ENCODE measurements at regions not wholly inside any gene's neighbourhood (a gene's known extent, or its start where the extent isn't known, plus 50 kb on each side); places are given as distances from the start of the nearest gene placed in this dataset.
"Not testable (repeated sequence)": the region's sequence is repeated elsewhere in the genome, so short reads cannot be mapped to it uniquely, and the experiment has no call there.

DNA sequence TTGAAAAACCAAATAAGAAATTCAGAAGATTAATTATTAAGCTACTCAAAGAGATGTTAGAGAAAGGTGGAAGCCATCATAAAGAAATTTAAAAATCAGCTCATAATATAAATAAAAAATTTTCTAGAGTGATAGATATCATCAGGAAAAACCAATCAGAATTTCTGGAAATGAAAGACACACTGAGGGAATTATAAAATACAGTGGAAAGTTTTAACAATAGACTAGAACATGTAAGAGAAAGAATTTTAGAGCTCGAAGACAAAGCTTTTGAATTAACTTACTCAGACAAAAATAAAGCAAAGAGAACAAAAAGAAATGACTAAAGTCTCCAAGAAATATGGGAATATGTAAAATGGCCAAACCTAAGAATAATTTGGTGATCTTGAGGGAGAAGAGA, 1926.9 kb upstream of the RAG2 start:
- H3K4me3 ChIP-seq (replicated peaks in 1 of 3; ENCODE audit: low read depth in 2 of 3, low read length in 3 of 3) = no peak overlapping the region
- intact Hi-C loops (cut with micrococcal nuclease) = no loop called here
- H3K27ac Mint-ChIP-seq = no peak overlapping the region
- H3K4me3 Mint-ChIP-seq = no peak overlapping the region
- no peaks in the 10 kb centered on the region for H3K4me1 Mint-ChIP-seq
- peaks cover 2 to 8% (median 4%) of the 10 kb centered on the region in 7 donors for H3K9me3 Mint-ChIP-seq
- no CpG with 5 or more reads among the region's 1 CpG for WGBS (ENCODE audit: insufficient coverage)
- no peak overlapping the region for H3K27ac ChIP-seq (ENCODE audit: low read depth in 1 of 2, low read length in 2 of 2)
- H3K27me3 Mint-ChIP-seq (ENCODE audit: low read depth in 3 of 3) = no peaks in the 10 kb centered on the region
- no peaks in the 10 kb centered on the region for H3K27me3 ChIP-seq (ENCODE audit: control insufficient read depth in 2 of 2, insufficient read depth in 2 of 2, low read length in 2 of 2)
- H3K9me3 ChIP-seq (replicated peaks in 1 of 2; ENCODE audit: control insufficient read depth in 1 of 2, insufficient read depth in 1 of 2, low read length in 2 of 2) = peaks cover 11 to 14% of the 10 kb centered on the region in 2 donors
- no peaks in the 10 kb centered on the region for H3K36me3 ChIP-seq (replicated peaks in 1 of 2; ENCODE audit: control insufficient read depth in 1 of 2, insufficient read depth in 2 of 2, low read length in 2 of 2)
- H2AFZ ChIP-seq (ENCODE audit: insufficient read depth, low read depth, low read length, poor library complexity, severe bottlenecking) = no peak overlapping the region
- TF ChIP-seq, protein P1, sequence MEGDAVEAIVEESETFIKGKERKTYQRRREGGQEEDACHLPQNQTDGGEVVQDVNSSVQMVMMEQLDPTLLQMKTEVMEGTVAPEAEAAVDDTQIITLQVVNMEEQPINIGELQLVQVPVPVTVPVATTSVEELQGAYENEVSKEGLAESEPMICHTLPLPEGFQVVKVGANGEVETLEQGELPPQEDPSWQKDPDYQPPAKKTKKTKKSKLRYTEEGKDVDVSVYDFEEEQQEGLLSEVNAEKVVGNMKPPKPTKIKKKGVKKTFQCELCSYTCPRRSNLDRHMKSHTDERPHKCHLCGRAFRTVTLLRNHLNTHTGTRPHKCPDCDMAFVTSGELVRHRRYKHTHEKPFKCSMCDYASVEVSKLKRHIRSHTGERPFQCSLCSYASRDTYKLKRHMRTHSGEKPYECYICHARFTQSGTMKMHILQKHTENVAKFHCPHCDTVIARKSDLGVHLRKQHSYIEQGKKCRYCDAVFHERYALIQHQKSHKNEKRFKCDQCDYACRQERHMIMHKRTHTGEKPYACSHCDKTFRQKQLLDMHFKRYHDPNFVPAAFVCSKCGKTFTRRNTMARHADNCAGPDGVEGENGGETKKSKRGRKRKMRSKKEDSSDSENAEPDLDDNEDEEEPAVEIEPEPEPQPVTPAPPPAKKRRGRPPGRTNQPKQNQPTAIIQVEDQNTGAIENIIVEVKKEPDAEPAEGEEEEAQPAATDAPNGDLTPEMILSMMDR (IDR thresholded peaks at IDR 0.05) = no peak
- no peaks in the 10 kb centered on the region for H3K79me2 ChIP-seq (ENCODE audit: insufficient read depth, low read length)
- H3K4me1 ChIP-seq (ENCODE audit: control insufficient read depth in 1 of 2, insufficient read depth in 2 of 2, low read length in 2 of 2) = no peaks in the 10 kb centered on the region
- no peak for DNase-seq
- H3K4me2 ChIP-seq (replicated peaks; ENCODE audit: extremely low read depth, low read length, poor library complexity, severe bottlenecking) = no peak overlapping the region
- H3K36me3 Mint-ChIP-seq = no peaks in the 10 kb centered on the region
- no peaks in the 10 kb centered on the region for H4K20me1 ChIP-seq (ENCODE audit: insufficient read depth, low read length)
- no peak overlapping the region for H3K9ac ChIP-seq (ENCODE audit: insufficient read depth, low read length, poor library complexity, severe bottlenecking)

DNA sequence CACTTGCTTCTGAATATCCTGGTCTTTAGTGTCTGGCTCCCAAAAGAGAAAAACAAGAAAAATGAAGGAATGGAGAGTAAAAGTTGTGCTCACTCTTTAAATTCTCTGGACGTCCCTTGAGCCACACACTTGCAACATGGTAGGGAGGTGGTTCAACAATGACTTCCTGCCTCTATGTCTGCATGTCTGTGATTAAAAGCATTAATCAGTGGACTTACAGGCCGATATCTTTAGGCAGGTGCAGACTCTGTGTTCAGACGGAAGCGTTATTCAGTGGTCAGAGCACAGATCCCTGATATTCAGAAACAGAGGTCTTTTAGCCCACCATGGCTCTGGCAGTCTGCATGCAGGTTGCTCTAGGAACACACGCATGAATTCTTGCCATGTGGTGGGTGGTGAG, 1920.0 kb upstream of the RAG2 start:
- Histone ChIP-seq H3K4me1 (ENCODE audit: control insufficient read depth in 1 of 2, insufficient read depth in 2 of 2, low read length in 2 of 2) (no peaks in the 10 kb centered on the region), H2AFZ (ENCODE audit: insufficient read depth, low read depth, low read length, poor library complexity, severe bottlenecking) (no peak overlapping the region), H3K27ac (ENCODE audit: low read depth in 1 of 2, low read length in 2 of 2) (no peak overlapping the region), H3K4me2 (replicated peaks; ENCODE audit: extremely low read depth, low read length, poor library complexity, severe bottlenecking) (no peak overlapping the region), H4K20me1 (ENCODE audit: insufficient read depth, low read length) (no peaks in the 10 kb centered on the region), H3K79me2 (ENCODE audit: insufficient read depth, low read length) (no peaks in the 10 kb centered on the region), H3K27me3 (ENCODE audit: control insufficient read depth in 2 of 2, insufficient read depth in 2 of 2, low read length in 2 of 2) (no peaks in the 10 kb centered on the region), H3K4me3 (replicated peaks in 1 of 3; ENCODE audit: low read depth in 2 of 3, low read length in 3 of 3) (no peak overlapping the region), H3K9me3 (replicated peaks in 1 of 2; ENCODE audit: control insufficient read depth in 1 of 2, insufficient read depth in 1 of 2, low read length in 2 of 2) (peaks cover 3% of the 10 kb centered on the region in 2 donors), H3K36me3 (replicated peaks in 1 of 2; ENCODE audit: control insufficient read depth in 1 of 2, insufficient read depth in 2 of 2, low read length in 2 of 2) (no peaks in the 10 kb centered on the region), H3K9ac (ENCODE audit: insufficient read depth, low read length, poor library complexity, severe bottlenecking) (no peak overlapping the region)
- no peaks in the 10 kb centered on the region for H3K4me1 Mint-ChIP-seq
- no peak for DNase-seq
- TF ChIP-seq, protein P1 (IDR thresholded peaks at IDR 0.05) = no peak
- H3K9me3 Mint-ChIP-seq = peaks cover 0 to 4% (median 2%) of the 10 kb centered on the region in 7 donors
- no peak overlapping the region for H3K27ac Mint-ChIP-seq
- no peaks in the 10 kb centered on the region for H3K27me3 Mint-ChIP-seq (ENCODE audit: low read depth in 3 of 3)
- H3K4me3 Mint-ChIP-seq = no peak overlapping the region
- 100% methylated on average over 4 of the region's 5 CpGs for WGBS (ENCODE audit: insufficient coverage)
- intact Hi-C loops (cut with micrococcal nuclease) = no loop called here
- H3K36me3 Mint-ChIP-seq = no peaks in the 10 kb centered on the region

GRCh38 chr11:38512830-38513229, 1914.8 kb upstream of the RAG2 start:
- H3K4me1 ChIP-seq (ENCODE audit: control insufficient read depth in 1 of 2, insufficient read depth in 2 of 2, low read length in 2 of 2); H4K20me1 ChIP-seq (ENCODE audit: insufficient read depth, low read length); H3K9me3 Mint-ChIP-seq; H3K4me1 Mint-ChIP-seq; H3K9ac ChIP-seq (ENCODE audit: insufficient read depth, low read length, poor library complexity, severe bottlenecking); H3K36me3 ChIP-seq (replicated peaks in 1 of 2; ENCODE audit: control insufficient read depth in 1 of 2, insufficient read depth in 2 of 2, low read length in 2 of 2); H3K36me3 Mint-ChIP-seq; DNase-seq; H3K79me2 ChIP-seq (ENCODE audit: insufficient read depth, low read length); H3K4me3 ChIP-seq (replicated peaks in 1 of 3; ENCODE audit: low read depth in 2 of 3, low read length in 3 of 3); H2AFZ ChIP-seq (ENCODE audit: insufficient read depth, low read depth, low read length, poor library complexity, severe bottlenecking); H3K4me3 Mint-ChIP-seq; H3K27ac ChIP-seq (ENCODE audit: low read depth in 1 of 2, low read length in 2 of 2); H3K27ac Mint-ChIP-seq; H3K27me3 Mint-ChIP-seq (ENCODE audit: low read depth in 3 of 3); intact Hi-C loops (cut with micrococcal nuclease); H3K27me3 ChIP-seq (ENCODE audit: control insufficient read depth in 2 of 2, insufficient read depth in 2 of 2, low read length in 2 of 2); H3K9me3 ChIP-seq (replicated peaks in 1 of 2; ENCODE audit: control insufficient read depth in 1 of 2, insufficient read depth in 1 of 2, low read length in 2 of 2); H3K4me2 ChIP-seq (replicated peaks; ENCODE audit: extremely low read depth, low read length, poor library complexity, severe bottlenecking): not testable (repeated sequence)
- WGBS (ENCODE audit: insufficient coverage) = no CpG with 5 or more reads among the region's 3 CpGs
